ENCODE measurements at regions not wholly inside any gene's neighbourhood (a gene's known extent, or its start where the extent isn't known, plus 50 kb on each side); places are given as distances from the start of the nearest gene placed in this dataset.

DNA sequence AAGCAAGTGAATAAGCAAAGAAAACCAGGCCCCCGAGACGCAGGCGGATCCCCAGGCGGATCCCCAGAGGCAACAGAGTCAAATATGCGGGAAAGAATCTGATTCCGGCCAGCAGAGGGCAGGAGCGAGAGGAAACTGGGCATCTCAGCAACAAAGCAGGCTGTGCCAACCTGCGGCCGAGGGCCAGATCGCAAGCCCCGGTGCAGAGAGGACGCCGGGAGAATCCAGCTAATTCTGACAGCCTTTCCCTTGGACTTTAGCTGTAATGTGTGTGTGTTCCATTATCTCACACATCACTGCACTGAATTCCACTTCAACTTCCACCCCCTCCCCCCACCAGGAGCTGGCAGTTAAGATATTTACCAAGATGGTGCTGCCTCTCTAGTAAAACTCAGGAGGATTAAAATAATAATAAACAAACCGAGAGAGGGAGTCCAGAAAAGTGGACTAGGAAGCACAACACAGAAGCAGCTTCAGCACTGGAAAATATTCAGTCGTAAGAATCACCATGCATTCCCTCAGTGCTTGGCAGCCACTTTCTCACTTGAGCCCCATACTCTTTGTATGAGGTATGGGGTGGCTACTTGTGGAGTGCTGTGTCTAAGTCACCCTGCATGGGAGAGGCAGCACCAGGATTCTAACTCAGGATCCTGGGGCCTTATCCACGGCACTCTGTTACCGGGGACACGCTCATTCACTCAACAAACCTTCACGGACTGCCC is 66.2 kb upstream of the SNX9 start:
- DNase-seq = peak; percentile 63 to 93

DNA sequence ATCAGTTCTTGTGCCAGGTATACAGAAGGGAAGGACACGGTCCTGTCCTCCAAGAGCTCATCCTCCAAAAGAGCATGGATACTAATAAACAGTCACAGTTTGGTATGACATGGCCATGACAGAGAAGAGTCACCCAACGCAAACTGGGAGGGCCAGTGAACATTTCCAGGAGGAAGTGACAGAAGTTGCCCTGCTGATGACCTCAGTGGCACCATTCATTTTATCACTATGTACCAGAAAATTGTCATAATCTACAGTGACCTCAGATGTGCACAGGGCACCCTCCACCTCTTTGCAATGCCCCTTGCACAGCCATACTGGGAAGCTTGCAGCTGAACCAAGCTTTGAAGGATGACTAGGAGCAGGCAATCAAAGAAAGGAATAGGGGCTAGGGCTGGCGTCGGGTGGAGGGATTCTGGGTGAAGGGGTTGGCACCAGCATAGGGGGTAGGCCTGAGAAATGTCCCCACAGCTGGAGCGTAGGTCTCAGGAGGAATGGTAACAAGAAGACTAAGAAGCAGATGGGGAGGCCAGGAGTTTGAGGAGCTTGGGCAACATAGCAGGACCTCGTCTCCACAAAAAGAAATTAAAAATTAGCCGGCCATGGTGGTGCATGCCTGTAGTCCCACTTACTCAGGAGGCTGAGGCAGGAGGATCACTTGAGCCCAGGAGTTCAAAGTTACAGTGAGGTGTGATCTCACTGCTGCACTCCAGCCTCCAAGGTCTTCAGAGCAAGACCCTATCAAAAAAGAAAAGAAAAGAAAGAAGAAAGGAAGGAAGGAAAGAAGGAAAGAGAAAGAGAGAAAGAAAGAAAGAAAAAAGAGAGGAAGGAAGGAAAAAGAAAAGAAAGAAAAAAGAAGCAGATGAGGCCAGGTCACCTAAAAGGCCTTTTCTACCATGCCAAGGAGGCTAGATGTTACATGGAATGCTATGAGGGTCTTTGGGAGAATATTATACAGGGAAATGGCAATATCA is 65.3 kb upstream of the SNX9 start:
- peak; percentile 58 to 67 for DNase-seq

DNA sequence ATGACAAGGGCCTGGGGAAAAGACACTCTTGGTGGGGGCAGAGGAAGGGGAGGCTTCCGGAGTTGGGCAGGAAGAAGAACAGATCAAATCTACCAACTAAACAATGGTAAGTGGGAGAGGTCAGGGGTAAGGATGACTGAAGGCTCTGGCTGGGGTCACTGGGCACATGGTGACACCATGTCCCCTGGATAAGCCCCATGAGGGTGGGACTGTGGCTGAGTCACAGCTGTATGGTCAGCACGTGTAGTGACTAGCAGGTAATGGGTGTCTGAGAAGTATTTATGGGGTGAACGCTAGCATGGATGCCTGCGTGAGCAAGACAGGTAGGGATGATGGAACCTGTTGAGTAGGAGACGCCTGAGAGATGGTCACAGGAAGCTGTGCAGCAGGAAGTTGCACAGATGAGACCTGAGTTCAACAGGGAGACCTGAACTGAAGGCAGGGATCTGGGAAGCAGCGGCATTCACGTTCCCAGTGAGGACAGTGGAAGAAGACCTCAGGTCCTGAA is 64.5 kb upstream of the SNX9 start:
- DNase-seq = no peak

DNA sequence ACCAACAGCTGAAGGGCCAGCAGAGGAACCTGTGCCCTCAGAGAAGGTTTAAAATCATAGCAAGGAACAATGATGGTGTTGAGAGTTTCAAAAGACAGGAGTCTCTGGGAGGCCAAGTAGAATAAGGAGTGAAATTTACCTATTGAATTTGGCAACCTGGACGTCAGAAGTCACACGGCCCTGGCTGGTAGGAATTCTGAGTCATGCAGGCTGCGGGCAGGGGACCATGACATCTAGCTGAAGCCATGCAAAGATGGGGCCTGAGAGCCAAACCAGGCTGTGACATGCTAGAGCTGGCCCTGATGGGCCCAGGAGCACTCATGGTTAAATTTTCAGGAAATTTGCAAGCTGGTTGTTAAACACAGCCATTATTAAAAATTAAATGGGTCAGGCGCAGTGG is 64.0 kb upstream of the SNX9 start:
- no peak for DNase-seq

DNA sequence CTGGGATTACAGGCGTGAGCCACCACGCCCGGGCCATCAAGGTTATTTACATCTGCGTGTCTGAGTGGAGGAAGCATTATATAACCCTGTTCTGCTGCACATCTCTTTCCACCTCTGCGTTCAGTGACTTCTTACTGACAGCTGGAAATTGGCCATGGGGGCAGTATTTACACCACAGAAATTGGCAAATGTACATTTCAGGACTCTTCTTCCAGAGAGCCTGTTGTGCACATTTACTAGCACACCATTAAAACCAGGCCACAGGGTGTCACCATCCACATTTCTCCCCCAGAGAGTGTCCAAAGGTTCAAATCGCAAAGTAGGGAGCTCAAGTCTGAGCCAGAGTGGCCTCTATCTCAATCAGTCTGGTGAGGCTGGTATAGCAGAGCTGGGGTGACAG is 62.9 kb upstream of the SNX9 start:
- DNase-seq = no peak

DNA sequence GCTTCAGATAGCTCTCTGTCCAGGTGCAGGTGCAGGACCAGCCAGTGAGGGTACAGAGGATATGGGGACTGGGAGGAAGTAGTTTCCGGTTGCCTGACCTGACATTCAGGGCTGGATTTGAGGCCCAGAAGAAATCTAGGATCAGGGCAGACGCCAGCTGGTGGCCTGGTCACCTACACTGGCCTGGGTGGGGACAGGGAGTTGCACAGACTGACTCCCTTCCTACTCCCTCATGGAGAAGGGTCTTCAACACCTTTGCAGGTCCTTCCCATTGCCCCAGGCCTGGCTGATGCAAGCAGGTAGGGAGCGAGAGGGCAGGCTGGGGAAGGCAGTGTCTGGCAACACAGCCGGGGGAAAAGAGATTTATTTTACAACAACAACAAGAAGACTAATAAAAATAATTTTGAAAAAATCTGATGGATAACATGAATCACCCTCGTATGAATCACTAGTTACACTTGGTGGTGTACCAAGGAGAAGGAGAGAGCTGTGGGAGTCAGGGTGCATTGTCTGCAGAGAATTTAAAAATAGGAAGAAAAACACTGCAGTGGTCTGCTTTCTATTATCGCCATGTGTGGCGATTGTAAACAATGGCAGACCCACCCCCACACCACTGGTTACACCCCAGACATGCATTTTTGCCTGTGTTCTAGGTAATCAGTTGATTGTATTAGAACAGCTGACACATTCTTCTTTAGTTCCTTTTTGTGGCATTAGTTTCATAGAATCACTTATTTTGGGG is 62.3 kb upstream of the SNX9 start:
- DNase-seq = peak; percentile 35 to 46

DNA sequence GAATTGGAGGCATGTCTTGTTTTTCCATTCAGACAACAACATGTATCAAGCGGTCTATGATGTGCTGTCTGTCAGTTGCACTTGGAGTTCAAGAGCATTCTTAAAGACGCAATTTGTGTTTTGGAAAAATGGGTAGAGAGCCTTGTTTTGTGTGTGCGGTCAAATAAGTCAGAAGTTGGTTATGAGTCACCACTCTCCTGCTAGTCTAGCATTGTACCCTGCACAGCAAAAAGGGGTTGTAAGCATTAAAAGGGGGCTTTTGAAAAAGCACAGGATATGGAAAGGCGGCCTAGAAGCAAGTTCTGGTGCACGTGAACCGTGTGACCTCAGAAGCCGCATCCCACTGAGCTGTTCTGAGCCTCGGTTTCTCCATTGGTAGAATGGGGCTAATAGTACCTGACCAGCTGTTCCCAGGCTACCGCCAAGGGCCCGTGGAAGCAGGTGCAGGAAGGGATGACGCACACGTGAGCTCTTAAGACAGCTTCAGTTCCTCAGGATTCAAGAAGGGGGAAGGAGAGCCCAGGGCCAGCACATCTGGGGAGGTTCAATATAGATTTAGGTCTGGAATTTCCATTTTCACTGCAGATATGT is 61.6 kb upstream of the SNX9 start:
- peak; percentile 31 to 33 for DNase-seq

DNA sequence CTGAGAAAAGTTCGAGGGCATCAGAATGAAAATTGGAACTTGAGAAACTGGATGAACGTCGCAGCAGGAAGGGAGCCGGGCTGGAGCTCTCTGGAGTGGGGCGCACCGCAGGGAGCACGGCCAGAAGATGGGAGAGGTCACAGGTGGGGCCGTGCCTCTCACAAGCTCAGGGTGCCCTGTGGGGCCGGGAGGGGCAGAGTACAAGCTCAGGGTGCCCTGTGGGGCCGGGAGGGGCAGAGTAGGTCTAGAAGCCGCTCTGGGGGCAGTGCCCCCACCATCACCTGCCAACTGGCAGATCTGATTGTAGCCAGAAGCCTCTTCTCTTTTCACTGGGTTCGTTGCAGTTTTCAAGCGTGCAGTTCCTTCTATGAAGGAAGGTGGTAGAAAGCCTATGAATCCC is 61.1 kb upstream of the SNX9 start:
- no peak for DNase-seq

DNA sequence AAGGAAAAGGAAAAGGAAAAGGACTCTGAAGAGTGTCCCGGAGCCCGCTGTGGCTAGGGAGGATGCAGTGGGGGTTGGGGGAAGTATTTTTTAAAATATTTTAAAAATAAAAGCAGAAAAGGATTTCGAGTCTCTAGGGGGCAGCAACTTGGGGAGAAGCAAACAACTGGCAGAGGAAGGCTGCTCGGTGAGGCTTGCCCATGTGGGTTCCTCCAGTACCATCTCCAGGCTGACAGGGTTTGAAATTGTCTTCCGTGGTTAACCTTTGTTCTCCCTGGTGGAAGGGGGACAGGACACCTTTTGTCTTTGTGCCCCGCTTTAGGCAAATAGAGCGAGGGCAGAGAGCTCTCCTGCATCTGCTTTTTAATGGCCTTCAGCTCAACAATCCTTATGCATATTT is 60.4 kb upstream of the SNX9 start:
- DNase-seq = peak; percentile 23 to 36

DNA sequence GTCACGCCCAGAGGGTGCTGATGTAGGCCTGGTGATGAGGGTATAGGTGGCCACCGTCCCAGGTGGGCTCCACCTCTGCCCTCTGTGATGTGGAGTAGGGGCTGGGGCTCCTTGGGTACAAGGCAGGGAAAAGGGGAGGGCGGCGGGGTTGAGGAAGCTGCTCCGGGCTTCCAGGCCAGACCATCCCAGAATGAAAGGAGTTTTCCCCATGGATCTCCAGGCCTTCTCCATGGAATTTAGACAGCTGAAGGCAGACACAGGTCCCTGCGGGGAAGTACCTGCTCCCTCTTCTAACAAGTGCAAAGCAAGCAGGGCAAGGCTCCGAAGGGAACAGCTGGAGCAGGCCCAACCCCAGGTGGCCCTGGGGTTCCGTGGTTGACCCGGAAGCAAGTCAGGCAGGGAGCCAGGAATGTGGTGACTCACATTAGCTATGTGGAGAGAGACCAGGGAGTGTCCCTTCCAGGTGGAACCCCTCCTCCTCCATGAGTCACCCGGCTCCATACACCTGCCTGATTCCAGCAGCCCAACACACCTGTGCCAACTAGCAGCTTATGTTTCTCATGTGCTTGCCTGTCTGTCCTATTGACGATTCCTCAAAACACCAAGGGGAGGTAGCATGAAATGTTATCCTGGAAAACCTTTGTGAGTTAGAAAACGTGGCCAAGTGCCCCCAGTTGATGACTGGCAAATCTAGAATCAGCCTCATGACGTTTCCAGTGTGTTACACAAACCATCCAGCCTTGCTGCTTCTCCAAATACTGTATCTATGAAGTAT is 59.7 kb upstream of the SNX9 start:
- peak; percentile 60 for DNase-seq

DNA sequence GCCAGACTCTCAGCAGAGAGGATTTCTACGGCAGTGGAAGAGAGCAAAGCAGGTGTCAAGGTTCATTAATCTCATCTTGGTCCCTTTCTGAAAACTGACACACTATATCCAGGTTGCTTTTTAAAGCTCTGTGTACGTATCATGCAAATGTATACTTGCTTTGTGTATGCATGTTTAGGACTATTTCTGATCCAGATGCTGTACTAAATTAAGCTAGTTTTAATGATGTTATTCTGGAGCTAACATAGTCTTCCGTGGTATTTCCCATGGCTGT is 59.2 kb upstream of the SNX9 start:
- no peak for DNase-seq

DNA sequence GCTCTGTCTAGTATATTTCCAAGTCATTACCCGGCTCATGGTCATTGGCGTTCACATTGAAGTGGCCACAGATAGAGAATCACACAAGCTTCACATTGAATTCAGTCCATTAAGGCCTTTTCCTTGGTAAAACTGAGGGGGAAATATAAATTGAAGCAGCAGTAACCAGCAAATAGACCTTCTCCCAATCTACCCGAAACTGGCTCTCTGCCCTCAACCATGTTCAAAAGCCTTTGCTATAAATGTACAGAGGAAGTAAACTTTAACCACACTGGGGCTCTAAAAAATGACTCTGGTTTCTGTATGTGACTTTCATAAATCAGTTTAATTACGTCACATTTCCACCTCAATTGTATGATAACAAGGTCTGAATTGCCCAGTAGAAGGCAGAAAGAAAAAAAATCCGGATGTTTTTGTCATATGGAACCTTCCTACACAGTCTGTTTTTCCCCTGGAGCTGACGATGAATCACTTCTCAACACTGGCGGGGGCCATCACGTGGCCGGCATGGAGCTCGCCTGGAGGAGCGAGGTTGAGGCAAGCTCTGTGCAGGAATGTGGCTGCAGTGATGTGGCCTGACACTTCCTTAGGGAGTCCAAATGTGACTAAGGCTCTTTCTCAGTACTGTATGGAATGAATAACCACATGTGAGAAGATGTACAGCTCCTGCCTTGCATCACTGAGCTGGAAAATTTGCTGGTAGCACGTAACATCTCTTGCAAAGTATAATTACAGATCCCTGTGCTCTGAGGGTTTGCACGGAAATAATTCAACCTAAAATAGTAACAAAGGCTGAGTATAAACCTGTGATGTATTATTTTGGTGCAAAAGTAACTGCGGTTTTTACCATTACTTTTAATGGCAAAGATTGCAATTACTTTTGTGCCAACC is 58.6 kb upstream of the SNX9 start:
- peak; percentile 97 to 100 for DNase-seq

DNA sequence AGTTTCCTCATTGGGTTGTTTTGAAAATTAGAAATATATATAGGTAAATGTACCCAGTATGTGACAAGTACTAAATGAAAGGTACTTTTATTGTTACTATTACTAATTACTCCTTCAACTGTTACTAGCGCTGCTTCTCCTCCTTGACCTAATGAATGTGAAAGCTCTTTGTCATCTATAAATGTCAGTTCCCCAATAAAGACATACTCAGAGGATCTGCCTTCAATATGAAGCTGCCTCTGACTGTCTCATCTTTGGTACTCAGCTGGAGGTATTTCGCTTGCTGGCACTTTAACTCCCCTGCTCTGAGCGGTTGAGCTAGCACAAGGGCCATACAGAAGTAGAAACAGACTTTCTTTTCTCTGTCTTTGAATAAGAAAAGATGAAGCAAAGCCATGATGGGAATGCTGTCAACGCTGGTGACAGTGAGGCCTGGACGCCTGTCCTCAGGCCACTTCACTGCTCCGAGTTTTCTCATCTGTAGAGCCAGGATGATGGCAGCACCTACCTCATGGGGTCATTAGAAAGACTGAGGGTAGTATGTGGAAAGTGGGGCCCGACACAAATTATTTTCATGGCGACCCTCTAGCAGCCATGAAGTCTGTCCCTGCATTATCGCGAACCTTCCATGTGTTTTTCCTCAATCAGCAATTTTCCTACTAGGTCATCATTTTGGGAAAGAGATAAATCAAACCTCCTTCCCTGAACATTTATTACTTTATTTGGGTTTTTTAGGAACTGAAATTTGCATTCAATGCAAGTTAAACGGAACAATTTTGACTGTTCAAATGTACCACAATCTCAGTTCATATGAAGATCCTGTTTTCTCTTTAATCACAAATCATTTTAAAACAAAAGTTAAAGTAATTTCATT is 55.9 kb upstream of the SNX9 start:
- peak; percentile 45 to 49 for DNase-seq

DNA sequence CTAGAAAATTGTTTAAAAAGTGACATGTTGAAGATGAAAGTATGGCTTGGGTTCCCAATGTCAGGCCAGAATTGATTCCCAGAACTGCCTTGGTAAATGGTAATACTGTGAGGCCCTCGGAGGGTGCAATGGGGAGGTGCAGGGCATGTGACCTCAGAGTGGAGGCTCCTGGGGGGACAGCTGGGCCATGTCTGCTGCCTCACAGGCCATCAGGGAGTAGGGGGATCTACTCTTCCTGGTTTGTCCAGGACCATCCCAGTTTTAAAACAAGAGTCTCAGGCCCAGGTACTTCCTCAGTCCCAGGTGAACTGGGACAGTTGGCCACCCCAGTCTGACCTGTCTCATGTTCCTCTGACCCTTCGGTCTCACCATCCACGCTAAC is 55.3 kb upstream of the SNX9 start:
- DNase-seq = no peak

DNA sequence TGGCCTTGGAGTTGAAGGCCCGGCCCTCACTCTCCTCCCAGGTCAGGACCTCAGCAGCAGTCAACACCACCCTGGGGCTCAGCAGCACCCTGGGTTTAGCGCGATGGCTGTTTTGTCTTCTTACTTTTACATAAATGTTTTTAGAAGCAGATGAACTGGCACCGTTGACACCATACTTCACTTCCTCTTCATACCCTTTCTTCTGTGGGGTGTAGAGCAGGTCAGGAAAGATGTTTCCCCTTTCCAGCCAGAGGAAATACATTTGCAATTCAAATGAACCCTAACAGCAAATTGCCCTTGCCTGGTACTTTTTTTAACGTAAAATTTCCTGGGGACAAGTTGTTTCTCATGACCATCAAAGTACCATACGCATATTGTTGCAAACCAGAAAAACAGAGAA is 54.7 kb upstream of the SNX9 start:
- DNase-seq = peak; percentile 80 to 93

DNA sequence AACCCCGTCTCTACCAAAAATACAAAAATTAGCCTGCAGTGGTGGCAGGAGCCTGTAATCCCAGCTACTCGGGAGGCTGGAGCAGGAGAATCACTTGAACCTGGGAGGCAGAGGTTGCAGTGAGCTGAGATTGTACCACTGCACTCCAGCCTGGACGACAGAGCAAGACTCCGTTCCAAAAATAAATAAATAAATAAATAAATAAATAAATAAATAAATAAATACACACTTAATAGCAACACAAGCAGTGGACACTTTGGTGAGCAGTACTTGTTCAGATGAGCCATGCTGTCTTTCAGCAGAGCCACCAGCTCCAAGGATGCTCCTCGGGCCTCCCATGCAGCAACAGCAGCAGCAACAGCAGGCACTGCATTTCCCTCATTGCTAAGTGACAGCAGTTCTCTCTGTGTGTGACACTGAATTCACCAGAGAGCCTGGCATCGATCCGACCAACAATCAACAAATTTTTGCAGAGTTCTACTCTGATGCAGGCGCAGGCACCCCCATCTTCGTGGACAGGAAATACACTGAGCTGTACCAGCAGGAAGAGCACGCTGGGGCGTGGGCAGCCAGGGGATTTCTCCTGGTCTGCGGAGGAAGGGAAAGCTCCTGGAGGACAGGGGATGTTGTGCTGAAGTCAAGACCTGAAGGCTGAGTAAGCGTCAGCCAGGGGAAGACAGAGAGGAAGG is 54.0 kb upstream of the SNX9 start:
- no peak for DNase-seq

DNA sequence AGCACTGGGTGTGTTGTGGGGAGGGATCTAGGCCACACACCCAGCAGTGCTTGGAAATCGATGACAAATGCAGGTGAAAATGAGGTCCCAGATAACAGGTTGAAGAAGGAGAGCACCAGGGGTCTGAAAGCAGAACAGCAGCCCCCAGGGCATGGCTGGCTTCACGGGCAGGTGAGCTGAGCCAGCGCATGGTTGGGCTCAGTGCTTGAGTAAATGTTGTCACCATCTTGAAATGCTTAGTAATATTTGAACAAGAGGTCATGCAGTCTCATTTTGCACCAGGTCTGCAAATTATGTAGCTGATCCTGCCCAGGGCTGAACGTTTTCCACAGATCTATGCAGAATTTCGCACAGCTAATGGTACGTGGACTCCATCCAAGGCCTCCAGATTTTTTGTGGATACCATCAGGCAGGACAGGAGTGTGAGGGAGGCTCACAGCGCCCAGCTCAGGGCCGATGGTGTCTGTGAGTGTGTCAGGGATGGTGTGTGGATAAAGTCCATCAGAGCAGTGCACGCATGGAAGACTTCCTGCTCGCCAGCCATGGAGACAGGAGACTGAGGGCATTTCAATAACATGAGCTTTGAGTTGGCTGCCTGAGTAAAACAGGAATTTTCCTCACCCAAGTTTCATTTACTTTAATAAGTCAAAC is 53.1 kb upstream of the SNX9 start:
- DNase-seq = no peak

DNA sequence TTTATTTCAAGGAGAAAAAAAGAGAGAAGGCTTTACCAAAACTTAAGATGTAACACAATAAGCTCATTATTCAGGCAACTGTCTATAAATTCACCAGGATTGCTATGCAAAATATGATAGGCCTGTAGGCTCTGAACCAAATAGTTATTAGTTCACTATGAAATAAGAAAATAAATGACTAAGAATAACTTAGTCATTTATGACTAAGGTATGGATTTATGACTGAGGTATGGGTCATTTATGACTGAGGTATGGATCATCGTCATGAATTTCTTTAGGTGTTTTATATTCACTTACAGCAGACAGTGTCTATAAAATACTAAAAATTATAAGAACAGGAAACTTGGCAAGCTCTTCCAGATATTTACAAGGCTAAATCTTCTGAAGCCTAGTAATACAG is 52.1 kb upstream of the SNX9 start:
- no peak for DNase-seq

DNA sequence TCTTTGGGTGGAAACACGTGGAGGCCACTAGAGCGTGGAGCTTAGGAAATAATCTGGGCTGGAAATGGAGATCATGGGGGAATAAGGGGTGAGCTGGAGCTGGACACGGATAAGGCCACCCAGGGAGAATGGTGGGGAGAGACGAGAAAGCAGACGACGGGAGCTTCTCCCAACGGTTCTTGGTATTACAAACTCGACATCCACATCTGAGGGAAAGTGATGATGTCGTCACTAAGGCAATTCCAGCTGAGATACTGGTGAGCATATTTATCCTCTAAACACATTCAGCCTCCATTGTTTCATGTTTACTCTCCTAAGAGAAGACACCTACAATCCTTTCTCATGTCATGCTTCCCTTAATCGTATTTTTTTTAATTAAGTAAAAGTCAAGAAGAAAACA is 50.2 kb upstream of the SNX9 start:
- DNase-seq = no peak

Data from inflammatory macrophage treated with lipopolysaccharide for 1 hour (primary cell).